ENCODE measurements at regions not wholly inside any gene's neighbourhood (a gene's known extent, or its start where the extent isn't known, plus 50 kb on each side); places are given as distances from the start of the nearest gene placed in this dataset.
"Not testable (repeated sequence)": the region's sequence is repeated elsewhere in the genome, so short reads cannot be mapped to it uniquely, and the experiment has no call there.

GRCh38 chr2:167817422-167817821, 430.0 kb downstream of the STK39 start:
- TF ChIP-seq POLR2A (IDR thresholded peaks at IDR 0.05) (no peak), EP300 (IDR thresholded peaks at IDR 0.05) (no peak), CTCF (IDR thresholded peaks at IDR 0.05) (no peak)
- H3K4me3 ChIP-seq, result no peak overlapping the region
- 62 to 90% methylated on average over 1 of the region's 1 CpG for WGBS, 2 donors
- no peaks in the 10 kb centered on the region for H3K27me3 ChIP-seq
- H3K36me3 ChIP-seq, result no peaks in the 10 kb centered on the region
- no peaks in the 10 kb centered on the region for H3K9me3 ChIP-seq
- no peak overlapping the region for H3K27ac ChIP-seq
- DNase-seq (ENCODE audit: low spot score in 2 of 2), result no peak
- no peaks in the 10 kb centered on the region for H3K4me1 ChIP-seq

GRCh38 chr2:167816874-167817290, 430.5 kb downstream of the STK39 start:
- Histone ChIP-seq H3K4me1 (no peaks in the 10 kb centered on the region), H3K27me3 (no peaks in the 10 kb centered on the region), H3K9me3 (no peaks in the 10 kb centered on the region), H3K36me3 (no peaks in the 10 kb centered on the region), H3K27ac (no peak overlapping the region), H3K4me3 (no peak overlapping the region)
- WGBS, 2 donors, result 70 to 71% methylated on average over 1 of the region's 1 CpG
- TF ChIP-seq EP300 (IDR thresholded peaks at IDR 0.05), result no peak
- no peak for DNase-seq (ENCODE audit: low spot score in 2 of 2)

- no peaks in the 10 kb centered on the region for H3K36me3 ChIP-seq
- H3K27ac ChIP-seq, result no peak overlapping the region
- H3K9me3 ChIP-seq, result no peaks in the 10 kb centered on the region
- no peaks in the 10 kb centered on the region for H3K4me1 ChIP-seq
- TF ChIP-seq POLR2A (IDR thresholded peaks at IDR 0.05) (no peak), CTCF (IDR thresholded peaks at IDR 0.05) (no peak), EP300 (IDR thresholded peaks at IDR 0.05) (no peak)
- 77 to 78% methylated on average over 10 of the region's 10 CpGs for WGBS, 2 donors
- DNase-seq (ENCODE audit: low spot score in 2 of 2), result no peak
- no peaks in the 10 kb centered on the region for H3K27me3 ChIP-seq
- no peak overlapping the region for H3K4me3 ChIP-seq
Observed at GRCh38 chr2:167814881-167815718, 432.3 kb downstream of the STK39 start.

- WGBS, 2 donors, result 96% methylated on average over 13 of the region's 13 CpGs
- H3K4me3 ChIP-seq; DNase-seq (ENCODE audit: low spot score in 2 of 2); H3K27ac ChIP-seq; H3K4me1 ChIP-seq; H3K36me3 ChIP-seq; H3K27me3 ChIP-seq; H3K9me3 ChIP-seq: not testable (repeated sequence)
Observed at GRCh38 chr2:167814482-167814880, 432.9 kb downstream of the STK39 start.

- not testable (repeated sequence) for H3K27ac ChIP-seq; DNase-seq (ENCODE audit: low spot score in 2 of 2); H3K9me3 ChIP-seq; H3K4me3 ChIP-seq; H3K27me3 ChIP-seq; H3K4me1 ChIP-seq; H3K36me3 ChIP-seq
- WGBS, 2 donors, result 93 to 95% methylated on average over 8 to 9 of the region's 9 CpGs
Observed at GRCh38 chr2:167809799-167810198, 437.6 kb downstream of the STK39 start.

- no peak for DNase-seq (ENCODE audit: low spot score in 2 of 2)
- TF ChIP-seq EP300 (IDR thresholded peaks at IDR 0.05) (no peak), CTCF (IDR thresholded peaks at IDR 0.05) (no peak), POLR2A (IDR thresholded peaks at IDR 0.05) (no peak)
- Histone ChIP-seq H3K36me3 (no peaks in the 10 kb centered on the region), H3K27ac (no peak overlapping the region), H3K4me3 (no peak overlapping the region), H3K27me3 (no peaks in the 10 kb centered on the region), H3K4me1 (no peaks in the 10 kb centered on the region), H3K9me3 (peaks cover 0 to 6% (median 0%) of the 10 kb centered on the region in 4 donors)
- 62 to 64% methylated on average over 8 of the region's 8 CpGs for WGBS, 2 donors
Observed at GRCh38 chr2:167803449-167803988, 443.9 kb downstream of the STK39 start.
